GM21529 (cell line): ENCODE measurements at regions not wholly inside any gene's neighbourhood (a gene's known extent, or its start where the extent isn't known, plus 50 kb on each side); places are given as distances from the start of the nearest gene placed in this dataset.

Experiments used
- ATAC-seq: cut with Tn5 transposase; IDR thresholded peaks from one replicate; pipeline ENCODE4 v1.9.1; 2021; ENCODE audit not compliant: unreplicated experiment

GRCh38 chr1:14476170-14476955 is 122.1 kb upstream of the KAZN start:
- ATAC-seq, result no peak

- no peak for ATAC-seq
These were observed 120.4 kb upstream of the KAZN start for GRCh38 chr1:14478120-14478519.

- no peak for ATAC-seq
These were observed 118.6 kb upstream of the KAZN start for GRCh38 chr1:14479865-14480264.

GRCh38 chr1:14482784-14483450 is 115.6 kb upstream of the KAZN start:
- ATAC-seq, result no peak

GRCh38 chr1:14485285-14485684 is 113.2 kb upstream of the KAZN start:
- ATAC-seq, result no peak

GRCh38 chr1:14486401-14487201 is 111.9 kb upstream of the KAZN start:
- no peak for ATAC-seq

- ATAC-seq, result no peak
These were observed 110.8 kb upstream of the KAZN start for GRCh38 chr1:14487671-14488070.

GRCh38 chr1:14494911-14495310 is 103.6 kb upstream of the KAZN start:
- ATAC-seq, result no peak

GRCh38 chr1:14495381-14495780 is 103.1 kb upstream of the KAZN start:
- ATAC-seq, result no peak

GRCh38 chr1:14495996-14496395 is 102.5 kb upstream of the KAZN start:
- no peak for ATAC-seq

GRCh38 chr1:14498839-14499238 is 99.6 kb upstream of the KAZN start:
- no peak for ATAC-seq

GRCh38 chr1:14499312-14500040 is 99.0 kb upstream of the KAZN start:
- no peak for ATAC-seq

- ATAC-seq, result no peak
These were observed 98.4 kb upstream of the KAZN start for GRCh38 chr1:14500041-14500440.

GRCh38 chr1:14500912-14501311 is 97.6 kb upstream of the KAZN start:
- no peak for ATAC-seq

GRCh38 chr1:14504517-14504916 is 94.0 kb upstream of the KAZN start:
- no peak for ATAC-seq

GRCh38 chr1:14506471-14507255 is 91.8 kb upstream of the KAZN start:
- no peak for ATAC-seq

- ATAC-seq, result no peak
These were observed 91.2 kb upstream of the KAZN start for GRCh38 chr1:14507262-14507661.

GRCh38 chr1:14508613-14509012 is 89.9 kb upstream of the KAZN start:
- ATAC-seq, result no peak

- no peak for ATAC-seq
These were observed 87.3 kb upstream of the KAZN start for GRCh38 chr1:14511166-14511680.
